ENCODE measurements at regions not wholly inside any gene's neighbourhood (a gene's known extent, or its start where the extent isn't known, plus 50 kb on each side); places are given as distances from the start of the nearest gene placed in this dataset.

DNA sequence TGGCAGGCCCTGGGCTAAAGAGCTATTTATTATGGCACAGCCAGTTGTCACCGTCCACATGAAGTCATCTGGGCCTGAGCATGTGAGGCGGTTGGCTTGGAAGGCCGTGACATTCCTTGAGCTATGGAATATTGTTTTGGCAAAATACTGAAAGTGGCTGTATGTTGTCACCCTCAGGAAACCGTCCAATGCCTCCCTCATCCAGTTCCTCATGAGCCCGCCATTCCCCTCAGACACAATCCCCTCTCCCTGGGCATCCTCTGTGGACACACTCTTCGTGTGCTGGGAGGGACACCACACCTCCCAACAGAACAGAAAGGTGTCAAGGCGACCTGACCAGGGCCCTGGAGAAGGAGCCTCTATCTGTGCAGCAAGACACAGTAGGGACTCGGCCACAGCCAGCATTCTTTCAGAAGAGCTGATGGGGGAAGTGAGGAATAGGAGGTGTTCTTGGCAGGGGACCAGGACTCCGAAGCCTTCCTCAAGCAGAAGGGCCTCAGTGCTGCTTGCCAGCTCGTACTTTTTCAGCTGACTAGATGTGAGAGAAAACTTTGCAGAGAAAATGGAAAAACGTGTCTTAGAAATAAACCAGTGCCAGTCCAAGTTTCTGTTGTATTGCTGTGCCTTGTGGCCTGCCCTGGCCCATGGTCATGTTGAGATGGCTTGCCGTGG lies 120.5 kb downstream of the SOD2 start:
- TF ChIP-seq POLR2AphosphoS5 (IDR thresholded peaks at IDR 0.05) = no peak
- TF ChIP-seq, protein P1, sequence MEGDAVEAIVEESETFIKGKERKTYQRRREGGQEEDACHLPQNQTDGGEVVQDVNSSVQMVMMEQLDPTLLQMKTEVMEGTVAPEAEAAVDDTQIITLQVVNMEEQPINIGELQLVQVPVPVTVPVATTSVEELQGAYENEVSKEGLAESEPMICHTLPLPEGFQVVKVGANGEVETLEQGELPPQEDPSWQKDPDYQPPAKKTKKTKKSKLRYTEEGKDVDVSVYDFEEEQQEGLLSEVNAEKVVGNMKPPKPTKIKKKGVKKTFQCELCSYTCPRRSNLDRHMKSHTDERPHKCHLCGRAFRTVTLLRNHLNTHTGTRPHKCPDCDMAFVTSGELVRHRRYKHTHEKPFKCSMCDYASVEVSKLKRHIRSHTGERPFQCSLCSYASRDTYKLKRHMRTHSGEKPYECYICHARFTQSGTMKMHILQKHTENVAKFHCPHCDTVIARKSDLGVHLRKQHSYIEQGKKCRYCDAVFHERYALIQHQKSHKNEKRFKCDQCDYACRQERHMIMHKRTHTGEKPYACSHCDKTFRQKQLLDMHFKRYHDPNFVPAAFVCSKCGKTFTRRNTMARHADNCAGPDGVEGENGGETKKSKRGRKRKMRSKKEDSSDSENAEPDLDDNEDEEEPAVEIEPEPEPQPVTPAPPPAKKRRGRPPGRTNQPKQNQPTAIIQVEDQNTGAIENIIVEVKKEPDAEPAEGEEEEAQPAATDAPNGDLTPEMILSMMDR (IDR thresholded peaks at IDR 0.05) = no peak

All from transverse colon (tissue), 4 donors.